Coronary artery (tissue), 2 donors: ENCODE measurements at regions not wholly inside any gene's neighbourhood (a gene's known extent, or its start where the extent isn't known, plus 50 kb on each side); places are given as distances from the start of the nearest gene placed in this dataset.

Experiments
- DNase-seq: peaks from one replicate; pipeline ENCODE4 v3.0.0-alpha.2; 2017; ENCODE audit warnings: low spot score
- H3K27ac ChIP-seq, 2 donors: fragments of 200-600 bp; sonication (generic); one replicate each; pipeline ENCODE4 v1.5.1; 2016 to 2019
- H3K4me3 ChIP-seq: fragments of 200-600 bp; sonication (generic); 2 replicates; pipeline ENCODE4 v1.5.1; 2016; ENCODE audit warnings: mild to moderate bottlenecking, moderate library complexity
- CTCF ChIP-seq: fragments of 200-600 bp; sonication (generic); IDR thresholded peaks from one replicate; pipeline ENCODE4 v1.5.1; 2019; ENCODE audit warnings: antibody characterized with exemption

GRCh38 chr12:13875744-13876143 is 105.7 kb downstream of the GRIN2B start:
- TF ChIP-seq CTCF = no peak
- no peak overlapping the region for H3K4me3 ChIP-seq

GRCh38 chr12:13870255-13870654 is 111.1 kb downstream of the GRIN2B start:
- no peak overlapping the region for H3K4me3 ChIP-seq
- no peak for TF ChIP-seq CTCF
- DNase-seq = no peak
- H3K27ac ChIP-seq = no peak overlapping the region

More at GRCh38 chr12:13875744-13876143, 105.7 kb downstream of the GRIN2B start:
- no peak for DNase-seq
- no peak overlapping the region for H3K27ac ChIP-seq

- no peak overlapping the region for H3K4me3 ChIP-seq
- peak; percentile 72 for TF ChIP-seq CTCF
- DNase-seq = no peak
- no peak overlapping the region for H3K27ac ChIP-seq
Measured at GRCh38 chr12:13864081-13864673, 117.2 kb downstream of the GRIN2B start.

GRCh38 chr12:13857750-13858149 is 123.7 kb downstream of the GRIN2B start:
- H3K27ac ChIP-seq = no peak overlapping the region
- H3K4me3 ChIP-seq = no peak overlapping the region
- TF ChIP-seq CTCF = no peak
- no peak for DNase-seq

GRCh38 chr12:13853471-13853870 is 127.9 kb downstream of the GRIN2B start:
- no peak for DNase-seq
- Histone ChIP-seq H3K4me3 (no peak overlapping the region), H3K27ac (no peak overlapping the region)
- TF ChIP-seq CTCF = no peak

- Histone ChIP-seq H3K4me3 (no peak overlapping the region), H3K27ac (no peak overlapping the region)
- no peak for DNase-seq
- no peak for TF ChIP-seq CTCF
Measured at GRCh38 chr12:13851828-13852227, 129.6 kb downstream of the GRIN2B start.

- no peak overlapping the region for H3K27ac ChIP-seq
- no peak for TF ChIP-seq CTCF
- no peak overlapping the region for H3K4me3 ChIP-seq
- no peak for DNase-seq
Measured at GRCh38 chr12:13849456-13849855, 131.9 kb downstream of the GRIN2B start.
